ENCODE measurements at regions not wholly inside any gene's neighbourhood (a gene's known extent, or its start where the extent isn't known, plus 50 kb on each side); places are given as distances from the start of the nearest gene placed in this dataset.

- no peak overlapping the region for H3K4me3 ChIP-seq (ENCODE audit: low read depth in 1 of 2, low read length in 2 of 2)
- no peaks in the 10 kb centered on the region for H3K9me3 ChIP-seq (ENCODE audit: control insufficient read depth in 1 of 2, low read length in 2 of 2)
- H3K27ac ChIP-seq (ENCODE audit: low read depth, low read length), result no peak overlapping the region
- H3K4me1 ChIP-seq (ENCODE audit: control insufficient read depth in 1 of 2, insufficient read depth in 2 of 2, low read length in 2 of 2), result no peaks in the 10 kb centered on the region
- H3K9ac ChIP-seq (ENCODE audit: low read depth in 1 of 2, low read length in 2 of 2), result no peak overlapping the region
- no peaks in the 10 kb centered on the region for H3K36me3 ChIP-seq (ENCODE audit: control insufficient read depth in 1 of 2, insufficient read depth in 2 of 2, low read length in 2 of 2)
- no peaks in the 10 kb centered on the region for H3K27me3 ChIP-seq (ENCODE audit: control insufficient read depth in 1 of 2, insufficient read depth in 2 of 2, low read length in 2 of 2)
Measured at GRCh38 chr12:90030726-90031125, 322.1 kb upstream of the ATP2B1 start.

GRCh38 chr12:90029317-90029716, 320.7 kb upstream of the ATP2B1 start:
- no peaks in the 10 kb centered on the region for H3K4me1 ChIP-seq (ENCODE audit: control insufficient read depth in 1 of 2, insufficient read depth in 2 of 2, low read length in 2 of 2)
- no peak overlapping the region for H3K27ac ChIP-seq (ENCODE audit: low read depth, low read length)
- no peaks in the 10 kb centered on the region for H3K27me3 ChIP-seq (ENCODE audit: control insufficient read depth in 1 of 2, insufficient read depth in 2 of 2, low read length in 2 of 2)
- no peak overlapping the region for H3K4me3 ChIP-seq (ENCODE audit: low read depth in 1 of 2, low read length in 2 of 2)
- H3K9ac ChIP-seq (ENCODE audit: low read depth in 1 of 2, low read length in 2 of 2), result no peak overlapping the region
- H3K9me3 ChIP-seq (ENCODE audit: control insufficient read depth in 1 of 2, low read length in 2 of 2), result no peaks in the 10 kb centered on the region
- H3K36me3 ChIP-seq (ENCODE audit: control insufficient read depth in 1 of 2, insufficient read depth in 2 of 2, low read length in 2 of 2), result no peaks in the 10 kb centered on the region

GRCh38 chr12:90028635-90029051, 320.0 kb upstream of the ATP2B1 start:
- no peak overlapping the region for H3K4me3 ChIP-seq (ENCODE audit: low read depth in 1 of 2, low read length in 2 of 2)
- H3K27me3 ChIP-seq (ENCODE audit: control insufficient read depth in 1 of 2, insufficient read depth in 2 of 2, low read length in 2 of 2), result no peaks in the 10 kb centered on the region
- no peaks in the 10 kb centered on the region for H3K4me1 ChIP-seq (ENCODE audit: control insufficient read depth in 1 of 2, insufficient read depth in 2 of 2, low read length in 2 of 2)
- H3K36me3 ChIP-seq (ENCODE audit: control insufficient read depth in 1 of 2, insufficient read depth in 2 of 2, low read length in 2 of 2), result no peaks in the 10 kb centered on the region
- no peak overlapping the region for H3K9ac ChIP-seq (ENCODE audit: low read depth in 1 of 2, low read length in 2 of 2)
- H3K9me3 ChIP-seq (ENCODE audit: control insufficient read depth in 1 of 2, low read length in 2 of 2), result no peaks in the 10 kb centered on the region
- no peak overlapping the region for H3K27ac ChIP-seq (ENCODE audit: low read depth, low read length)

- Histone ChIP-seq H3K9ac (ENCODE audit: low read depth in 1 of 2, low read length in 2 of 2) (no peak overlapping the region), H3K4me3 (ENCODE audit: low read depth in 1 of 2, low read length in 2 of 2) (no peak overlapping the region), H3K27me3 (ENCODE audit: control insufficient read depth in 1 of 2, insufficient read depth in 2 of 2, low read length in 2 of 2) (no peaks in the 10 kb centered on the region), H3K4me1 (ENCODE audit: control insufficient read depth in 1 of 2, insufficient read depth in 2 of 2, low read length in 2 of 2) (no peaks in the 10 kb centered on the region), H3K36me3 (ENCODE audit: control insufficient read depth in 1 of 2, insufficient read depth in 2 of 2, low read length in 2 of 2) (no peaks in the 10 kb centered on the region), H3K9me3 (ENCODE audit: control insufficient read depth in 1 of 2, low read length in 2 of 2) (no peaks in the 10 kb centered on the region), H3K27ac (ENCODE audit: low read depth, low read length) (no peak overlapping the region)
Measured at GRCh38 chr12:90027889-90028634, 319.4 kb upstream of the ATP2B1 start.

GRCh38 chr12:90027041-90027440, 318.4 kb upstream of the ATP2B1 start:
- H3K9ac ChIP-seq (ENCODE audit: low read depth in 1 of 2, low read length in 2 of 2), result no peak overlapping the region
- H3K4me1 ChIP-seq (ENCODE audit: control insufficient read depth in 1 of 2, insufficient read depth in 2 of 2, low read length in 2 of 2), result no peaks in the 10 kb centered on the region
- H3K27me3 ChIP-seq (ENCODE audit: control insufficient read depth in 1 of 2, insufficient read depth in 2 of 2, low read length in 2 of 2), result no peaks in the 10 kb centered on the region
- no peaks in the 10 kb centered on the region for H3K36me3 ChIP-seq (ENCODE audit: control insufficient read depth in 1 of 2, insufficient read depth in 2 of 2, low read length in 2 of 2)
- no peaks in the 10 kb centered on the region for H3K9me3 ChIP-seq (ENCODE audit: control insufficient read depth in 1 of 2, low read length in 2 of 2)
- H3K4me3 ChIP-seq (ENCODE audit: low read depth in 1 of 2, low read length in 2 of 2), result no peak overlapping the region
- no peak overlapping the region for H3K27ac ChIP-seq (ENCODE audit: low read depth, low read length)

- H3K4me1 ChIP-seq (ENCODE audit: control insufficient read depth in 1 of 2, insufficient read depth in 2 of 2, low read length in 2 of 2), result no peaks in the 10 kb centered on the region
- H3K9me3 ChIP-seq (ENCODE audit: control insufficient read depth in 1 of 2, low read length in 2 of 2), result no peaks in the 10 kb centered on the region
- H3K27ac ChIP-seq (ENCODE audit: low read depth, low read length), result no peak overlapping the region
- H3K27me3 ChIP-seq (ENCODE audit: control insufficient read depth in 1 of 2, insufficient read depth in 2 of 2, low read length in 2 of 2), result no peaks in the 10 kb centered on the region
- no peak overlapping the region for H3K4me3 ChIP-seq (ENCODE audit: low read depth in 1 of 2, low read length in 2 of 2)
- no peak overlapping the region for H3K9ac ChIP-seq (ENCODE audit: low read depth in 1 of 2, low read length in 2 of 2)
- H3K36me3 ChIP-seq (ENCODE audit: control insufficient read depth in 1 of 2, insufficient read depth in 2 of 2, low read length in 2 of 2), result no peaks in the 10 kb centered on the region
Measured at GRCh38 chr12:90026516-90026915, 317.9 kb upstream of the ATP2B1 start.

- Histone ChIP-seq H3K9me3 (ENCODE audit: control insufficient read depth in 1 of 2, low read length in 2 of 2) (no peaks in the 10 kb centered on the region), H3K27me3 (ENCODE audit: control insufficient read depth in 1 of 2, insufficient read depth in 2 of 2, low read length in 2 of 2) (no peaks in the 10 kb centered on the region), H3K27ac (ENCODE audit: low read depth, low read length) (no peak overlapping the region), H3K9ac (ENCODE audit: low read depth in 1 of 2, low read length in 2 of 2) (no peak overlapping the region), H3K36me3 (ENCODE audit: control insufficient read depth in 1 of 2, insufficient read depth in 2 of 2, low read length in 2 of 2) (no peaks in the 10 kb centered on the region), H3K4me1 (ENCODE audit: control insufficient read depth in 1 of 2, insufficient read depth in 2 of 2, low read length in 2 of 2) (no peaks in the 10 kb centered on the region), H3K4me3 (ENCODE audit: low read depth in 1 of 2, low read length in 2 of 2) (no peak overlapping the region)
Measured at GRCh38 chr12:90024262-90024661, 315.6 kb upstream of the ATP2B1 start.

GRCh38 chr12:90023207-90023900, 314.7 kb upstream of the ATP2B1 start:
- Histone ChIP-seq H3K4me3 (ENCODE audit: low read depth in 1 of 2, low read length in 2 of 2) (no peak overlapping the region), H3K9me3 (ENCODE audit: control insufficient read depth in 1 of 2, low read length in 2 of 2) (no peaks in the 10 kb centered on the region), H3K27ac (ENCODE audit: low read depth, low read length) (no peak overlapping the region), H3K4me1 (ENCODE audit: control insufficient read depth in 1 of 2, insufficient read depth in 2 of 2, low read length in 2 of 2) (no peaks in the 10 kb centered on the region), H3K36me3 (ENCODE audit: control insufficient read depth in 1 of 2, insufficient read depth in 2 of 2, low read length in 2 of 2) (no peaks in the 10 kb centered on the region), H3K9ac (ENCODE audit: low read depth in 1 of 2, low read length in 2 of 2) (no peak overlapping the region), H3K27me3 (ENCODE audit: control insufficient read depth in 1 of 2, insufficient read depth in 2 of 2, low read length in 2 of 2) (no peaks in the 10 kb centered on the region)

- no peak overlapping the region for H3K4me3 ChIP-seq (ENCODE audit: low read depth in 1 of 2, low read length in 2 of 2)
- H3K9ac ChIP-seq (ENCODE audit: low read depth in 1 of 2, low read length in 2 of 2), result no peak overlapping the region
- no peaks in the 10 kb centered on the region for H3K27me3 ChIP-seq (ENCODE audit: control insufficient read depth in 1 of 2, insufficient read depth in 2 of 2, low read length in 2 of 2)
- H3K9me3 ChIP-seq (ENCODE audit: control insufficient read depth in 1 of 2, low read length in 2 of 2), result no peaks in the 10 kb centered on the region
- no peaks in the 10 kb centered on the region for H3K4me1 ChIP-seq (ENCODE audit: control insufficient read depth in 1 of 2, insufficient read depth in 2 of 2, low read length in 2 of 2)
- no peaks in the 10 kb centered on the region for H3K36me3 ChIP-seq (ENCODE audit: control insufficient read depth in 1 of 2, insufficient read depth in 2 of 2, low read length in 2 of 2)
- no peak overlapping the region for H3K27ac ChIP-seq (ENCODE audit: low read depth, low read length)
Measured at GRCh38 chr12:90021795-90022440, 313.3 kb upstream of the ATP2B1 start.

- H3K9ac ChIP-seq (ENCODE audit: low read depth in 1 of 2, low read length in 2 of 2), result no peak overlapping the region
- H3K36me3 ChIP-seq (ENCODE audit: control insufficient read depth in 1 of 2, insufficient read depth in 2 of 2, low read length in 2 of 2), result no peaks in the 10 kb centered on the region
- H3K4me1 ChIP-seq (ENCODE audit: control insufficient read depth in 1 of 2, insufficient read depth in 2 of 2, low read length in 2 of 2), result no peaks in the 10 kb centered on the region
- H3K4me3 ChIP-seq (ENCODE audit: low read depth in 1 of 2, low read length in 2 of 2), result no peak overlapping the region
- no peaks in the 10 kb centered on the region for H3K27me3 ChIP-seq (ENCODE audit: control insufficient read depth in 1 of 2, insufficient read depth in 2 of 2, low read length in 2 of 2)
- no peaks in the 10 kb centered on the region for H3K9me3 ChIP-seq (ENCODE audit: control insufficient read depth in 1 of 2, low read length in 2 of 2)
- no peak overlapping the region for H3K27ac ChIP-seq (ENCODE audit: low read depth, low read length)
Measured at GRCh38 chr12:90020881-90021280, 312.2 kb upstream of the ATP2B1 start.

Data from duodenal mucosa (tissue), 2 donors.